ENCODE measurements at regions not wholly inside any gene's neighbourhood (a gene's known extent, or its start where the extent isn't known, plus 50 kb on each side); places are given as distances from the start of the nearest gene placed in this dataset.
"Not testable (repeated sequence)": the region's sequence is repeated elsewhere in the genome, so short reads cannot be mapped to it uniquely, and the experiment has no call there.

DNA sequence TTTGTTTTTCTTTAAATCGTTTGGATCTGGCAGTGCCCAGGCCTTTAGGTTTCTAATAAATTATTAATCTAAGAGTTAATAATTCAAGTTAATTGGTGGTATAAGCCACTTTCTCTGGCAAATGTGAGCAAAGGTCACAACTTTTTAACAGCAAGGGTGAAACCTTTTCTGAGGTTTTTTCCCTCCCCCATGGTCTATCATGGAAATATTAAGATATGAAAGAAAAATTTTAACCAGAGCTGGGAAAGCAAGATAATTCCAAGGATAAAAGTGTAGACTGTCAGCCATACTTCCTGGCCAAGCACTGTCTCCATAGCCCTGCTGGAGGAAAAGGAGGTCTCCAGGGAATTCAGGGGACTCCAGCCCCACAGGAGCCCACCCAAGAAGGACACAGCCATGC, 341.2 kb downstream of the SETD4 start:
- TF ChIP-seq, protein P1, sequence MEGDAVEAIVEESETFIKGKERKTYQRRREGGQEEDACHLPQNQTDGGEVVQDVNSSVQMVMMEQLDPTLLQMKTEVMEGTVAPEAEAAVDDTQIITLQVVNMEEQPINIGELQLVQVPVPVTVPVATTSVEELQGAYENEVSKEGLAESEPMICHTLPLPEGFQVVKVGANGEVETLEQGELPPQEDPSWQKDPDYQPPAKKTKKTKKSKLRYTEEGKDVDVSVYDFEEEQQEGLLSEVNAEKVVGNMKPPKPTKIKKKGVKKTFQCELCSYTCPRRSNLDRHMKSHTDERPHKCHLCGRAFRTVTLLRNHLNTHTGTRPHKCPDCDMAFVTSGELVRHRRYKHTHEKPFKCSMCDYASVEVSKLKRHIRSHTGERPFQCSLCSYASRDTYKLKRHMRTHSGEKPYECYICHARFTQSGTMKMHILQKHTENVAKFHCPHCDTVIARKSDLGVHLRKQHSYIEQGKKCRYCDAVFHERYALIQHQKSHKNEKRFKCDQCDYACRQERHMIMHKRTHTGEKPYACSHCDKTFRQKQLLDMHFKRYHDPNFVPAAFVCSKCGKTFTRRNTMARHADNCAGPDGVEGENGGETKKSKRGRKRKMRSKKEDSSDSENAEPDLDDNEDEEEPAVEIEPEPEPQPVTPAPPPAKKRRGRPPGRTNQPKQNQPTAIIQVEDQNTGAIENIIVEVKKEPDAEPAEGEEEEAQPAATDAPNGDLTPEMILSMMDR (IDR thresholded peaks at IDR 0.05; ENCODE audit: control insufficient read depth, extremely low read depth, insufficient read depth): no peak
- no peak for DNase-seq (ENCODE audit: low read depth)

GRCh38 chr21:35716876-35717565, 343.3 kb downstream of the SETD4 start:
- DNase-seq (ENCODE audit: low read depth): no peak
- TF ChIP-seq, protein P1 (IDR thresholded peaks at IDR 0.05; ENCODE audit: control insufficient read depth, extremely low read depth, insufficient read depth): no peak

More for the DNA sequence above, 341.2 kb downstream of the SETD4 start:
- H3K4me3 ChIP-seq (ENCODE audit: low read depth, low read length): no peak overlapping the region

DNA sequence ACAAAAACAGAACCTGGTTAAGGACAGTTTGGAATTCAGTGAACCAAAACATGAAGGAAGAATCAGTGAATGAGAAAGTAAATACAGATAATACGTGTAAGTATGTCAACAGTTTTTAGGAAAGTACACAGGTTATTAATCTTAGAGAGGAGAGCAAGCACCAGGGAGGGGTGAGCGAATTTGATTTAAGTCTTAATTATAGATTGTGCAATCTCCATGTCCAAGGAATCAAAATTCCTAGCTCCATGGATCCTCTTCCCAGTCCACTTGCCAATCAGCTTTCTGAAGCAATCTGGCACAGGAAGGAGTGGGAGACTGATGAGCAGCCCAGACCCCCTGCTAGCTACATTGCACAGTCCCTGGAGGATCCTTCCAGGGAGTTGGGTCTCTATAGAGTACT, 346.4 kb downstream of the SETD4 start:
- TF ChIP-seq, protein P1 (IDR thresholded peaks at IDR 0.05; ENCODE audit: control insufficient read depth, extremely low read depth, insufficient read depth): no peak
- no peak for DNase-seq (ENCODE audit: low read depth)
- H3K4me3 ChIP-seq (ENCODE audit: low read depth, low read length): no peak overlapping the region

More at GRCh38 chr21:35716876-35717565, 343.3 kb downstream of the SETD4 start:
- no peak overlapping the region for H3K4me3 ChIP-seq (ENCODE audit: low read depth, low read length)

- TF ChIP-seq, protein P1 (IDR thresholded peaks at IDR 0.05; ENCODE audit: control insufficient read depth, extremely low read depth, insufficient read depth): no peak
- DNase-seq (ENCODE audit: low read depth): no peak
- H3K4me3 ChIP-seq (ENCODE audit: low read depth, low read length): no peak overlapping the region
Observed at GRCh38 chr21:35711661-35712060, 348.7 kb downstream of the SETD4 start.

- no peak for DNase-seq (ENCODE audit: low read depth)
- TF ChIP-seq, protein P1 (IDR thresholded peaks at IDR 0.05; ENCODE audit: control insufficient read depth, extremely low read depth, insufficient read depth): no peak
- H3K4me3 ChIP-seq (ENCODE audit: low read depth, low read length): no peak overlapping the region
Observed at GRCh38 chr21:35711213-35711612, 349.1 kb downstream of the SETD4 start.

GRCh38 chr21:35709990-35710389, 350.3 kb downstream of the SETD4 start:
- not testable (repeated sequence) for H3K4me3 ChIP-seq (ENCODE audit: low read depth, low read length); DNase-seq (ENCODE audit: low read depth)

- TF ChIP-seq, protein P1 (IDR thresholded peaks at IDR 0.05; ENCODE audit: control insufficient read depth, extremely low read depth, insufficient read depth): no peak
- H3K4me3 ChIP-seq (ENCODE audit: low read depth, low read length): no peak overlapping the region
- DNase-seq (ENCODE audit: low read depth): no peak
Observed at GRCh38 chr21:35705888-35706287, 354.4 kb downstream of the SETD4 start.
